HG02588 (cell line): ENCODE measurements at regions not wholly inside any gene's neighbourhood (a gene's known extent, or its start where the extent isn't known, plus 50 kb on each side); places are given as distances from the start of the nearest gene placed in this dataset.

Source experiments
- ATAC-seq: cut with Tn5 transposase; IDR thresholded peaks from one replicate; pipeline ENCODE4 v1.9.1; 2021; ENCODE audit warnings: mild to moderate bottlenecking, moderate library complexity; ENCODE audit not compliant: unreplicated experiment

- no peak for ATAC-seq
Measured at GRCh38 chr5:58040044-58040443, 419.8 kb downstream of the PLK2 start.

GRCh38 chr5:58037899-58038298, 422.0 kb downstream of the PLK2 start:
- no peak for ATAC-seq

- no peak for ATAC-seq
Measured at GRCh38 chr5:58025809-58026208, 434.1 kb downstream of the PLK2 start.

GRCh38 chr5:58024151-58024550, 435.7 kb downstream of the PLK2 start:
- ATAC-seq: no peak

- no peak for ATAC-seq
Measured at GRCh38 chr5:58022055-58022454, 437.8 kb downstream of the PLK2 start.

GRCh38 chr5:58021466-58021865, 438.4 kb downstream of the PLK2 start:
- no peak for ATAC-seq

GRCh38 chr5:58019614-58020013, 440.3 kb downstream of the PLK2 start:
- no peak for ATAC-seq

GRCh38 chr5:58018016-58018415, 441.9 kb downstream of the PLK2 start:
- no peak for ATAC-seq

- no peak for ATAC-seq
Measured at GRCh38 chr5:58016877-58017276, 443.0 kb downstream of the PLK2 start.

GRCh38 chr5:58016358-58016757, 443.5 kb downstream of the PLK2 start:
- ATAC-seq: no peak

- ATAC-seq: no peak
Measured at GRCh38 chr5:58015175-58015574, 444.7 kb downstream of the PLK2 start.

GRCh38 chr5:58013542-58014258, 446.2 kb downstream of the PLK2 start:
- ATAC-seq: no peak

- no peak for ATAC-seq
Measured at GRCh38 chr5:58012801-58013315, 447.0 kb downstream of the PLK2 start.

- no peak for ATAC-seq
Measured at GRCh38 chr5:58012102-58012501, 447.8 kb downstream of the PLK2 start.

GRCh38 chr5:58011301-58011700, 448.6 kb downstream of the PLK2 start:
- ATAC-seq: no peak

- ATAC-seq: no peak
Measured at GRCh38 chr5:58009754-58010153, 450.1 kb downstream of the PLK2 start.

- ATAC-seq: no peak
Measured at GRCh38 chr5:58002323-58002722, 457.6 kb downstream of the PLK2 start.

GRCh38 chr5:57993866-57994265, 466.0 kb downstream of the PLK2 start:
- no peak for ATAC-seq

- no peak for ATAC-seq
Measured at GRCh38 chr5:57989378-57989777, 470.5 kb downstream of the PLK2 start.

GRCh38 chr5:57988813-57989212, 471.1 kb downstream of the PLK2 start:
- ATAC-seq: no peak

GRCh38 chr5:57987552-57987951, 472.3 kb downstream of the PLK2 start:
- ATAC-seq: no peak

- no peak for ATAC-seq
Measured at GRCh38 chr5:57986761-57987341, 473.0 kb downstream of the PLK2 start.

- ATAC-seq: no peak
Measured at GRCh38 chr5:57983426-57983825, 476.5 kb downstream of the PLK2 start.
